ENCODE measurements at regions not wholly inside any gene's neighbourhood (a gene's known extent, or its start where the extent isn't known, plus 50 kb on each side); places are given as distances from the start of the nearest gene placed in this dataset.

DNA sequence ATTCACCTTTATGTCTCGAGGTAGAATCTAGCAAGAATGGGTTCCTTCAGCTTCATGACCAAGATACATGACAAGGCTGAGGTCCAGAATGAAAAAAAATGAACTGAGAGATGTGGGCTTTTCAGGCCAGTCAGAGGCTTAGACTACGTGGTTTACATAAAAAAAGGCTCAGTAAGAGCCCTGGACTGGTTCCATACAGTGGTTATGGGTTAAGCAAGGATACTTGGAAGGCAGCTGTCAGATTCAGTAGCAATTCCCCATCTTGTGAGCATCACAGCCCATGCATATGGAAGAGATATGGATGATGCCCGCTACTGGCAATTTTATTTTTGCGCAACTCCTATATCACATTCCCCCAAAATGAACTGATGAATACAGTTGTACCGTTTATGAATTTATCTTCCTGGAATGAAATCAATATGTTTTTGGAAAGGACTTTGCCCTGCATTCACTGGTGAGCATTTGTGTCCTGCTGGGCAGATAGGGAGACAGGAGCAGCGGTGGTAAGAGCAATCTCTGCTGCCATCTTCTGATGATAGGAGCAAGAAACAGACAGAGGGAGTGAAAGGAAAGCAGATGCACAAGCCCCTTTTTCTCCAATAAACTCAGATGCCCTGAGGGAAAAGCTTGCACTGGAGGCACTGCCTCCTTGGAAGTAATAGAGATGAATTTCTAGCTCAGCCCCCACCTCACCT lies 280.4 kb downstream of the GALC start:
- peak; percentile 28 for DNase-seq

DNA sequence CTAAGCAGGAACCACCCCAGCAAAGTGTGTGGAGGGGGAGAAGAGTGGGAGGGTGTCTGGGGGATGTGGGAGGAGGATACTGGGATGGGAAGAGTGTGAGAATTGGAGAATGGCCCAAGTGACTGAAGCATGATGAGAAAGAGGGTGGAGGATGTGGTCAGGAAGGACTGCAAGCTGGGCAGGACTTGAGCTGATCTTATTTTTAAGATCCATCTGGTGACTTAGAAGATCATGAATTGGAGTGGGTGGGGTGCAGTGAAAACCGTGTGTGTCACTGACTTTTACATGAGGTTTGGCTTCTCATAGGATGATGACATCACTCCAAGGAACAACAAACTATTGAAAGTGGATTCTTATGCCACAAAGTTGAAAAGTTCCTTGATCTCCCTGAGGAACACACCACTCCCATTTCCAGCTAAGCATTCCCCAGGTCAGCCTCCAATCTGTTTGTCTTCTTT lies 287.5 kb downstream of the GALC start:
- DNase-seq = no peak

DNA sequence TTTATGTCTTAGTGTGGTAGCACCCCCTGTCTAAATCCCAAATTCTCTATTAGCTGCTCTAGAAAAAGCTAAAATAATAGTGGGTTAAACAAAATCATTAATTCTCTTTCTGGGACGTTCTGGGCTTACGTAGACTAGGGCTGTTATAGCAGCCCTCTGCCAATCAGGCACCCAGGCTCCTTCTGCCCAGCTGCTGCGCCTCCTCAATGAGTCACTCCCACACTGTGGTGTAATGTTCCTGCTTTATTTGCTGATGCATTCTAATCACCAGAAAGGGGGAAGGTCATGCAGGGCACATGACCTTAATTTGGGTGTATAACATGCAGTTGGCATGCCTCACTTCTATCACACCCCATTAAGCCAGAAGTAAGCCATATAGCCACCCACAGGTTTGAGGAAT lies 294.5 kb downstream of the GALC start:
- no peak for DNase-seq

DNA sequence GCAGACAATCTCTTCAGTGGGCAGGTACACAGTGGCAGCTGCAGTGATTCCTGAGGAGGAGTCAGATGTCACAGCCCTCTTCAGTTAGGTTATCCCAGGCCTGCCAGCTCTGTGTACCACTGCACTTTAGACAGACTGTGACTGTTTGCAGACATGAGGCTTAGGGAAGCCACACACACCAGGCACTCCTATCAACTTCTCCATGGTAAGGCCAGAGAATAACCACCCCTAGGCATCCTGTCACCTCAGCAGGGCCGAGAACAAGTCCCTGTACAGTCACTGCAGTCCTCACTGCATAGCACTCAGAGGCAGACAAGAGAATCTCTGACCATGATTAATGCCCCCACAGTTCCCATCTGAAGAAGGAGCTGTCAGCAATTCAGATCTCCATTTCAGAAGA lies 296.5 kb downstream of the GALC start:
- DNase-seq = no peak

DNA sequence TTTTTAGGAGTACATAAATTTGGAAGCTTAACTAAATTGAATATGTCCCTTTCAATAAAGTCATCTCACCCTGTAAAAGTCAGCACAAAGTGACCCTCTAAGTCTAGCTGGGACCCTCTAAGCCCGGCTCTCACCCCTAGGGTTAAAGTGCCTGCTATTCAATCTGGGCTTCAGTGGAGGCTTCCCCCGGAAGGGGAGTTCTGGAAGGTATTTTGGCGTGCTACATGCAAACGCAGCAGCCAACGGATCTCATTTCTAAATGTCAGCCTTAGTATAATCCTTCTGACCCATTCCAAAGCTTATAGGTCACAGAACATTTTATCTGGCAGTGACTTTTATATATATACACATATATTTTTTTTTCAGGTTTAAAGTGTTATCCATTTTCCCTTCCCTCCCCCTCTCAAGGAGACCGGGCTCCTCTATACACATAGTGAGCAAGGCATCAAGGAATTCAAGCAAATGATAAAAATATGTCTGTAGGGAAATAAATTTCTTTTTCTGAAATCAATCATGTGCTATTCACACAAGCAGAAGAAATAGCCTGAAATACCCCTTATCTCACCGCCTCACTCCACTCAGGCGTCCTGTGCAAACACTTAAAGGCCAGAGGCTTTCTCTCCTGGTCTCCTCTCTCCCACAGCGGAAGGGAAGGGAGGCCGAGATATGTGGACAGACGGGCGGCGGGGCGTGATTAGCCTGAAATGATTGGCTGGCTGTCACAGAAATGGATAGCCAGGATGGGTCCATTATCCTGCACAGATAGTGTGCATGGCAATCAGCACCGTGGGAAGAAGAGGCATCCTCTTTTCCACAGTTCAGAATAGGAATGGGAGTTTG lies 301.7 kb downstream of the GALC start:
- no peak for DNase-seq

DNA sequence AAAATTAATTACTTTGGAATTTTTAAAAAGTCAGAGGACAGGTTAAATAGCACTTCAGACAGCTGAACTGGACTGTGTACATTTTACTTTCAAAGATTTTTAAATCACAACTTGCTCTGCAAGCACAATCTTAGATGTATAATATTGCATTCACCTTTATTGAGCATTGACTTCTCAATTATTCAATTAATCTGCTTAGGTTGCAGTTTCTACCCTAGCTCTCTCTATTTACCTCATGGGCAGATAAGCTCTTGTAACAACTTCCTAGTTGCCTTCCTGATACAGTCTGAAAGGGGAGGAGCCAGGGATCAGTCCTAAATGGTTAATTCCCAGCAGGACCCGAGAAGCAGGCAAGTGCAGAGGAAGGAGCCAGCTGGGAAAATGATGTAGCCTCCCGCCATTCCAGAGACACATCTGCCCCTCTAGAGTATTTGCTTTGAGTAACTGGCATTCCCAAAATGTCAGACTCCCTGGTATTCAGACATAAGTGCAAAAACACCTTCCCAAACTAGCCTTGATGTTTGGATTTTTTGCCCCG lies 302.8 kb downstream of the GALC start:
- DNase-seq = no peak

DNA sequence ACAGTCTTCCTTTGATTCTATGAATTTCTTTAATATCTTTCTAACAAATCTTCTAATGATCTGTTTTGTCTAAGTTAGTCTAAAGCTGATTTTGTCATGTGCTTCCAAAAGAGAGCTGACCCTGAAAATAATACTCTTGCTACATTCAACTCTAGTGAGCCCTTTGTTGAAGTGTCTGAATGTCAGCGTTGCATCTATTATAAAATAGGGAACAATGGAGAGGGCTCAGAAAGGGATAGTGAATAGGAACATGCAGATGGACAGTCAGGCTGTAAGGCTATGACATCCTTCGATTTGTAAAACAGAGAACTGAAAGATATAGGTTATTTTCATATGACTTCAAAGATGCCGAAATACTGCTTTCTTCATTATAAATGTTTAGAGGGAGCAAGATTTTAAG lies 304.5 kb downstream of the GALC start:
- no peak for DNase-seq

DNA sequence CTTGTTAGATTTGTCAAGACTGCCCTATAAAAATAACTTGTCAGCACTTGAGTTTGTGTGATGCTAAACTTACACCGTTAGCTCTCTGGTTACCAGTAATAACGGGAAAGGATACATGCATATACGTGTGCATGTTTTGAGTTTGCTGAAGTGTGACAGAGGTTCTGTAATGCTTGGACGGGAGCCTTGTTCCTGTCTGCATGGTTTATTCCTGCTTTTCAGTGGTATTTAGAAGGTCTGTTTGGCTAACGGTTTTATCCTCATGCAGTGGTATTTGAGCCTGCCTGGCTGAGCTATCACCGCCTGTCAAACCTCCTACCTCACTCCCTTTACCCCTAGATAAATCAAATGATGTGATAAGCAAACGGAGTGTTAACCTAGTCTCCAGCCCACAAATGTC lies 305.6 kb downstream of the GALC start:
- DNase-seq = no peak

DNA sequence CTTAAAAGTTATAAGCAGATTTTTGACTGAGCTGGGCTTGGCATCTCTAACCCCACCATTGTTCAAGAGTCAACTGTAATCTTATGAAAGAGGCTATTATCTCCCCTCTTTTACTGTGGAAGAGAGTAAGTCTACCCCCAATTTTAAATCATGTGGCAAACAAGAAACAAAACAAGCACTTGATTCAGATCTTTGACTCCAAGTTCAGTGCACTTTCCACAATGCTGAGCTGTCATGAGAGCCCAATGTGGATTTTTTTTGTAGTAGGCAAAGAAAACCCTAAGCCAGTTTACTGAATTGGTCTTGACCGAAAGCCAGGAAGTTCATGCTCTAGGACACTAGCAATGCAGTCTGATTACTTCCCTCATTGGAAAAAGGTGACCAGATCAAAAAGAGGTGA lies 306.2 kb downstream of the GALC start:
- no peak for DNase-seq

DNA sequence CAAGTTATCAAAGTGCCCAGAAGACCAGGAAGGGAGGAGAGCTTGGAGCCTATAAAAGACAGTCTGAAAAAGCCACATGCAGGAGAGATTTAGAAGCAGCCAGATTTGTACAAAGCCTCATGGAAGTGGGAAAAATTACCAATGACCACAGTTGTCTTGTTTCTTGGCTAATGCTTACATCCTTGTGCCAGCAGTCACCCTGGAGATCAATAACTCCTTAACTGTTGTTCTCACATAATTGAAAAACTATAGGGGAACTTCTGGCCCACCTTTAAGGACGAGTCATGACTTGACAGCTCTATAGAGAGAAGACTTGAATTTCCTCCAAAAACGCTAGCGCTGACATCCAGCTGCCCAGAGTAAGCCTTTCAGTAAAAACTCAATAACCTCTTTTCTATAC lies 313.1 kb downstream of the GALC start:
- no peak for DNase-seq

DNA sequence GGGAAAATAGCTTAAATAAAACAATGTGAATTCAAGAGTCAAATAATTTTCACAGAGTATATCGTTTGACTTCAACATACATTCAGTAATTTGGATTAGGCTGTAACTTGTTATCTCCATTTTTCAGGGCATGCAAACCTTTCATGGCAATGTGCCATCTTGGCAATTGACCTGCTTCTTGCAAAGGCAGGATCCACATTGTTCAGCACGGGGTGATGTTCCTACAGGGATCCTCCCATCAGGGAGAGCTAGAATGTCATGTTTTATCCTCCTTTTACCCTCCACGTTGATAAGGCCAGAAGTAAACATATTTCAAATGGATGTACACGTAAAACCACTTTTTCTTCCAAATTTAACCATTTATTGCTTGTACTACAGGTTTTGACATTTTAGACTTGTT lies 314.4 kb downstream of the GALC start:
- DNase-seq = no peak

DNA sequence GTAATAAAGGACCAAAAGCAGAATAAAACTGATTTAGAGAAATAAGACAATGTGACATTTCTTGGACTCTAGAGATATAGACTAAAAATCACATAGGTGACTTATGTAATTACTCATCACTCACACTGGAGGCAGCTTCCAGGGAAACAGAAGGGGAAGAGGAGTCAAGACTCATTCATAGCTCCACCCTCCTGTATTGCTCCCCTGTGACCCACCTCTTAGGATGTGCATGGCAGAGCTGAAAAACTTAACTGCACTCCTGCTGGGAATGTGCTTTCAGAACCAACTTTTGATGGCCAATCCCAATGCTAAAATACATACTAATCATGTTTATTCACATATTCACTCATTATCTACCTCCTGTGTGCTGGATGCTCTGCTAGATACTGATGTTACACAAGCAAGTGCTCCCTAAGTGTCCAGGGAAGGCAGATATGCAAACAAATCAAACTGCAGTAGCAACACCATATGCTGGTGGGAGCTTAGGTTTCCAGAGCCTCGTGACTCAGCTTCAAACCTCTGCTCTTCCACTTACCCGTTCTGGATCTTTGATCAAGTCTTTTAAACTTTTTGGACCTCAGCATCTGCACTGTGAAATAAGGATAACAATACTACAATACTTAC lies 316.1 kb downstream of the GALC start:
- no peak for DNase-seq

DNA sequence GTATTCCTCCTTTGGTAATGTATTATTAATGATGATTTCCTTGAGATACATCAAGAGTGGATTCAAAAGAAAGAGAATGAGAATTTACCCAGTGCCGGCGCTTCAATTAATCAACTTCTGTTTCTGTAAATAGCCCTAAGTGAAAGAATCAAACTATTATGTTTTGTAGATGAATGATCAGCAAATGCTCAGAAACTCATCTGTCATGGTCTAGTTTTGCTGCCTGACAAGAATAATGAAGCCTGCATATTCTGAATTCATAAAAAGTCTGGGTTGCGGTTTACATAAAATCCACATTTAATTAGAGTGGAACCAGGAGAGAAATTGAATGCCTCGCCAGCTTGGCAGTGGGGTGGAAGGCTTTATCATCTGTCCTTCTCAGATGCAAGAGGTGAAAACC lies 325.3 kb downstream of the GALC start:
- no peak for DNase-seq

DNA sequence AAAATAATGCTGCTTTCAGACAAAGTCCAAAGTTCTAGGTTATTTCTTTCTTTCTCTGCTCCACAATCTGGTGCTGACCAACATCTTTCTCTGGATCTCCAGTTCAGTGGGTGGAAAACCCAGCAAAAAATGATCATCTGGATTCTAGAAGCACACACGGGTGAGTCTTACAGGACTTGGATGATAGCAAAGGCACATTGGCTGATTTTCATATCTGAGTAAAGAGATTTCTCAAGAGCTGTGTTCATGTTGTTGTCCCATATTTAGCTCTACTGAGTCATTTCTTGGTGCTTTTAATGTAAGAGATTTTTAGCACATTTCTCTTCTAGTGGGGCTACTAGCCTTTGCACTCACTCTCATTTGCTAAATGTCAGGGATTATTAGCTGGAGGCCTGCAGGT lies 336.7 kb downstream of the GALC start:
- DNase-seq = no peak

DNA sequence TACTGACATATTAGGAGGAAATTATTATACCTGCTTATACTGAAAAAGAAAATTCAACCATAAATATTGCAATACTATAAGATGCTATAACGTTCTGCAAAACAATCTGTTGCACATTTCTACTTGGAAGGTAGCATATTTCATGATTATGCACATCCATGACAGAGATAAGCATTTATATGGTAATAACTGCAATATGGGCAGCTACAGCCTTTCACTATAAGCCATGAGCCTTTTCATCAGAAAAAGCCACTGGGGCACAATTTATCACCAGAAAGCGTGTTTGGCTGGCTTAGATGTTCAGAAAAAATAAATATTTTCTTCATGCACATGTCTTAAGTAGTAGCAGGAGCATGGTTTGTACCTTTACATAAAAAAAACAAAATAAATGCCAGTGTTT lies 340.7 kb downstream of the GALC start:
- DNase-seq = no peak

DNA sequence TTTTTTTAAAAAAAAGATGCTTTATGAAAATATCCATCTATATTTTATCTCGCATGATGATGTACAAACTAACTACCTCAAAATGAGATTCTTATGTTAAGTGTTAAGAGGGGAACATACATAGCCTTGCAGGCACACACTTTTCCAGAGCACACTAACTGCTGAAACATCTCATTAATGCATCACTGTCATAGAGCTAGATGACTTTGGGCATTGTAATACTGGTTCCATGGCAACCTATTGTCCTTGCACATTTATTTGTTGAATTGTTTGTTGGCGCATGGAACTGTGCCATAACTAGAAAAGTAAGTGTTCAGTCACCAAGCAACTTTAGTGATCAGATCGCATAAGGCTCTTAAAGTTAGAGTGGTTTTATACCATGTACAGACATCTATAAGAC lies 348.3 kb downstream of the GALC start:
- no peak for DNase-seq

DNA sequence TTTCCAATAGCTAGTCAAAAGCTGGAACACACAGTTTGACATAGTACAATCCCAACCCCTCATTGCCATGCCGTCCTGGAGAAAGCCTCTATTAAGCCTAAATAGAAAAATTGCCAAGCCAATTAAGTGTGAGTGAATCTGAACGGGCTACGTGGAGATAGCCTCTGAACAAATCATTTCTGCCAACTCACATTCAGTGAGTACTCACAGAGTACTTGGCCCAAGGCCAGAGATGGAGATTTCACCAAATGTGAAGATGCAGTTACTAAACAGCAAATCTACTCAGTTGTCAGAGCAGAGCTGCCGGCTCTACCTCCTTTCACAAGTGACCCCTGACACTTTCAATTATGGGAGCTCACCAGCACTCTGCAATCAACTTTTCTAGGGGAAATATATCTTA lies 350.0 kb downstream of the GALC start:
- no peak for DNase-seq

DNA sequence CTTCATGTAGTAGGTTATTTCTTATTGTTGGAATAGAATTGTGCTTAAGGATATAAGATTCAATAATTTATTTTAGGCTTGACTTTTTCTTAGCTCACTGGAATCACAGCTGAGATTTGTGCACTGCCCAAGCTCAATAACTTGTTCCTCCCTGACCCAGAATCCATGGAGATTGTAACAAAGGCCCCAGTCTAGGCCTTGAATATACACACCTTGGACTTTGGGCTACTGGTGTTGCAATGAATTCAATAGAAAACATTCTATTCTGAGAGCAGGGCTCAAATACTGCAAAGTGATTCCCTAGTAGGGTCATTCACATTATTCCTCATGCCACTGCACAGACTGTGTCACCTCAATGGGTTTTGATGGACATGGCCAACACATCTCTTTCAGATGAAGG lies 352.4 kb downstream of the GALC start:
- DNase-seq = no peak

DNA sequence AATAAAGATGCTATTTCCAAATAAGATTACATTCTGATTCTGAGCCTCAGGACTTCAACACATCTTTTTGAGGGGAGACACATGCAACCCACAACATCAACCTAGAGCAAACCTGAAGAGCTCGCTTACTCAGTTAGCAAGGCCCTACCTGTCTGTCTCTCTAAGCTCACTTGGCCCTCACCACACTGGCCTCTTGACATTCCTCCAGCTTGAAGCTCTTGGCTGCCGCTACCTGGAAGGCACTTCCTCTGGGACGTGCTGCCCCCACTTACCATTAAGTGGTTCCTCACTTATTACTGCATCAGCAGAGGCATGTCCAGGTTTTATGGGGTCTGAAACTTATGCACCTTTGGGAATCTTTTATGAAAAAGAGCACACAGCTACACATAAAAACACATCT lies 354.8 kb downstream of the GALC start:
- DNase-seq = no peak

DNA sequence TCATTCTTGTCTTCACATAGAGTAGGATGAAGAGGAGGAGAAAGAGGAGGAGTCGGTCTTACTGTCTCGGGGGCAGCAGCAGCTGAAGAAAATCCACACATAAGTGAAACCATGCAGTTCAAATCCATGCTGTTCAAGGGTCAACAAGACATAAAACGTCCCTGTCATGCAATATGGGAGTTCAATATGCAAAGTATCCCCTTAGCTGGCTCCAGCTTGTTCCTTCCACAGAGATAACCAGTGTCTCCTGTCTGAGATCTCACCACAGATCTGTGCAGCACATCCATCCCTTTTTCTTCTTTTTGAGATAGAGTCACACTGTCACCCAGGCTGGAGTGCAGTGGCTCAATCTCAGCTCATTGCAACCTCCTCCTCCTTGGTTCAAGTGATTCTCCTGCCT lies 357.5 kb downstream of the GALC start:
- DNase-seq = no peak

DNA sequence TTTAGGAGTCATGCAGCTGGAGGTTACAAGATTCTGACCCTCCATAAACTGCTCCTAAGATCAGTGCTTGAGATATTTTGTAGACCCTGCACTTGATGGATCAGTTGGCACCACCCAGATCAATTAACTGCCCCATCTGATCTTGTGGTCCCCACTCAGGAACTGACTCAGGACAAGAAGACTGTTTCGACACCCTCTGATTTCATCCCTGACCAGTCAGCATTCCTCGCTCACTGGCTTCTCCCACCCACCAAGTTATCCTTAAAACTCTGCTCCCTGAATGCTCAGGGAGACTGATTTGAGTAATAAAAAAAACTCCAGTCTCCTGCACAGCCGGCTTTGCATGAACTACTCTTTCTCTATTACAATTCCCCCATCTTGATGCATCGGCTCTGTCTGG lies 360.2 kb downstream of the GALC start:
- no peak for DNase-seq

DNA sequence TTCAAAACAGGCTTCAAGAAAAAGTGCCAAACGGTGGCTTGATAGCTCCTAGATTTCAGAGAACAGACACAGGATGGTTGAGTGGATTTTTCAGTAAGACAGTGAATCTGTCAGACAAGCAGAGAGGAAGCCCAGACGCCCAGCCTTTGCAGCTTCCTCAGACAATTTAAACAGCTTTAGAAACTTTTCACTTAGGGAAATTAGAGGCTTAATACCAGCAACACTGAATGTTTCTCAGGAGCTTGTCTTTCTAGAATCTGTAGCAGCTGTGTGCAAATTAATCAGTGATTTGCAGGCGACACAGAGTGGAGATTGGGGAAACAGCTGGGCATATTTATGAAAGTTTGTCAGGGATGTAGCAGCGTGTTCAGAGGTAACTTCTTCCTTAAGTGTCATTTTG lies 362.1 kb downstream of the GALC start:
- no peak for DNase-seq

DNA sequence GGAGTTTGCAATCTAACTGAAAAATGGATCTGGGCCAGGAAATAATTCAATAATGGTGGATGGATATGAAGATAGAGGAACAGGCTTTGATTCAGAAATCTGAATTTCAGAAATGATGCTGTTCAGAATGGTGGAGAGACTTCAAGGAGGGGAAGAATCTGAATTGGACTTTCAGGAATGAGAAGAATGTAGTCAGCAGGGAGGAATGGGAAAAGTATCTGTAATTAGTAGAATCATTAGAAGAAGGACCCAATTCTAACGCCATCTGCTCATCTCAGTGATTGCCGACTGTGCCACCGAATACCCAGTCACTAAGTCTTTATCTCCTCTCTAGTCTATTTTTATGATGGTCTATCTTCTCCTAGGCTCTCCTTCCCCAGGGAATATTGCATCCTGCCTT lies 363.2 kb downstream of the GALC start:
- no peak for DNase-seq

DNA sequence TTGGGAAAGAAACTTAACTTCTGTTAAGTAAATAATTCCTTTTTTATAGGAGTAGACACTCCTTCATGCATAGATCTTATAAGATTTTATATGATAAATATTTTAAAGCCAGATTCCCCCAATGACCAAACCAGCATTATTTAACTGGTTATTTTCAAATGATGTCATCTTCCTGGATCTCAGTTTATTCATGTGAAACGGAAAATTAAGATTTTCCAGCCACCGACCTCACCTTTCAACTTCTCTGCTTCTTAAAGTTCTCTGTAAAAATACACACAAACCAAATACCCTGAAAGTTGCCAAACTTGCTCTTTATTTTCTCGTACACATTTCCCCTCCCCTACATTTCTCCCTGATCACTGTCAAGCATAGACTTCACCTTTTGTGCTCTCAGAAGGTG lies 364.2 kb downstream of the GALC start:
- DNase-seq = no peak
